ENCODE measurements at regions not wholly inside any gene's neighbourhood (a gene's known extent, or its start where the extent isn't known, plus 50 kb on each side); places are given as distances from the start of the nearest gene placed in this dataset.

- 90 to 91% methylated on average over 10 to 11 of the region's 11 CpGs for WGBS, 2 donors
- Histone ChIP-seq H3K9me3 (no peaks in the 10 kb centered on the region), H3K4me1 (peaks cover 0 to 2% (median 0%) of the 10 kb centered on the region in 4 donors), H3K27ac (no peak overlapping the region), H3K36me3 (no peaks in the 10 kb centered on the region), H3K4me3 (no peak overlapping the region), H3K27me3 (no peaks in the 10 kb centered on the region)
- TF ChIP-seq POLR2A (IDR thresholded peaks at IDR 0.05), result no peak
- TF ChIP-seq EP300 (IDR thresholded peaks at IDR 0.05), result no peak
- no peak for TF ChIP-seq CTCF (IDR thresholded peaks at IDR 0.05)
- DNase-seq (ENCODE audit: low spot score in 2 of 2), result no peak
These were observed 202.9 kb upstream of the HDAC4 start for GRCh38 chr2:239603411-239604356.

- TF ChIP-seq POLR2A (IDR thresholded peaks at IDR 0.05), result no peak
- TF ChIP-seq CTCF (IDR thresholded peaks at IDR 0.05), result no peak
- TF ChIP-seq EP300 (IDR thresholded peaks at IDR 0.05), result no peak
- Histone ChIP-seq H3K4me1 (peaks cover 0 to 1% (median 0%) of the 10 kb centered on the region in 4 donors), H3K27me3 (no peaks in the 10 kb centered on the region), H3K27ac (no peak overlapping the region), H3K4me3 (no peak overlapping the region), H3K9me3 (no peaks in the 10 kb centered on the region), H3K36me3 (no peaks in the 10 kb centered on the region)
- no peak for DNase-seq (ENCODE audit: low spot score in 2 of 2)
- 68 to 72% methylated on average over 30 of the region's 30 CpGs for WGBS, 2 donors
These were observed 201.8 kb upstream of the HDAC4 start for GRCh38 chr2:239602290-239603282.

GRCh38 chr2:239601880-239602279 is 201.1 kb upstream of the HDAC4 start:
- 81 to 84% methylated on average over 7 of the region's 7 CpGs for WGBS, 2 donors
- no peaks in the 10 kb centered on the region for H3K4me1 ChIP-seq
- DNase-seq (ENCODE audit: low spot score in 2 of 2), result no peak

GRCh38 chr2:239601201-239601851 is 200.5 kb upstream of the HDAC4 start:
- WGBS, 2 donors, result 80 to 81% methylated on average over 14 to 15 of the region's 15 CpGs
- no peak overlapping the region for H3K4me3 ChIP-seq
- TF ChIP-seq CTCF (IDR thresholded peaks at IDR 0.05) (no peak), EP300 (IDR thresholded peaks at IDR 0.05) (no peak), POLR2A (IDR thresholded peaks at IDR 0.05) (no peak)
- H3K27ac ChIP-seq, result no peak overlapping the region
- no peaks in the 10 kb centered on the region for H3K4me1 ChIP-seq
- H3K27me3 ChIP-seq, result no peaks in the 10 kb centered on the region
- no peaks in the 10 kb centered on the region for H3K36me3 ChIP-seq
- H3K9me3 ChIP-seq, result no peaks in the 10 kb centered on the region
- DNase-seq (ENCODE audit: low spot score in 2 of 2), result no peak

More at GRCh38 chr2:239601880-239602279, 201.1 kb upstream of the HDAC4 start:
- no peak overlapping the region for H3K27ac ChIP-seq
- TF ChIP-seq CTCF (IDR thresholded peaks at IDR 0.05) (no peak), POLR2A (IDR thresholded peaks at IDR 0.05) (no peak), EP300 (IDR thresholded peaks at IDR 0.05) (no peak)
- no peaks in the 10 kb centered on the region for H3K36me3 ChIP-seq
- H3K4me3 ChIP-seq, result no peak overlapping the region
- no peaks in the 10 kb centered on the region for H3K27me3 ChIP-seq
- H3K9me3 ChIP-seq, result no peaks in the 10 kb centered on the region

Measured in tibial nerve (tissue), 4 donors.